Activated T-helper 1 cell treated with anti-CD3 and anti-CD28 coated beads, Interleukin-2, amount 50 U/mL, for 16 hours (primary cell): ENCODE measurements at regions not wholly inside any gene's neighbourhood (a gene's known extent, or its start where the extent isn't known, plus 50 kb on each side); places are given as distances from the start of the nearest gene placed in this dataset.

Experiments
- DNase-seq, 2 donors: peaks; one replicate each; pipeline ENCODE4 v3.0.0-alpha.2; 2020; ENCODE audit warnings: low read depth in 1 of 2, low spot score in 1 of 2

GRCh38 chr13:74329962-74330361 lies 195.8 kb upstream of the KLF12 start:
- no peak for DNase-seq

- no peak for DNase-seq
These were observed 190.9 kb upstream of the KLF12 start for GRCh38 chr13:74325106-74325505.

- DNase-seq, result no peak
These were observed 190.1 kb upstream of the KLF12 start for GRCh38 chr13:74324338-74324737.

- no peak for DNase-seq
These were observed 188.4 kb upstream of the KLF12 start for GRCh38 chr13:74322562-74322961.

GRCh38 chr13:74320282-74320681 lies 186.1 kb upstream of the KLF12 start:
- no peak for DNase-seq

- no peak for DNase-seq
These were observed 182.3 kb upstream of the KLF12 start for GRCh38 chr13:74316547-74316946.

GRCh38 chr13:74306496-74306895 lies 172.3 kb upstream of the KLF12 start:
- no peak for DNase-seq

GRCh38 chr13:74305876-74306275 lies 171.7 kb upstream of the KLF12 start:
- DNase-seq, result no peak

- no peak for DNase-seq
These were observed 167.2 kb upstream of the KLF12 start for GRCh38 chr13:74301258-74301935.

- no peak for DNase-seq
These were observed 166.0 kb upstream of the KLF12 start for GRCh38 chr13:74300162-74300561.

GRCh38 chr13:74299721-74300120 lies 165.5 kb upstream of the KLF12 start:
- DNase-seq, result no peak

GRCh38 chr13:74298923-74299322 lies 164.7 kb upstream of the KLF12 start:
- DNase-seq, result no peak

GRCh38 chr13:74289861-74290773 lies 155.9 kb upstream of the KLF12 start:
- no peak for DNase-seq

GRCh38 chr13:74289107-74289506 lies 154.9 kb upstream of the KLF12 start:
- no peak for DNase-seq

GRCh38 chr13:74288361-74288911 lies 154.2 kb upstream of the KLF12 start:
- DNase-seq, result no peak

- peak; percentile 66 for DNase-seq
These were observed 153.5 kb upstream of the KLF12 start for GRCh38 chr13:74287724-74288169.

- DNase-seq, result no peak
These were observed 146.7 kb upstream of the KLF12 start for GRCh38 chr13:74280795-74281490.

- no peak for DNase-seq
These were observed 146.0 kb upstream of the KLF12 start for GRCh38 chr13:74280093-74280794.

GRCh38 chr13:74278901-74279300 lies 144.7 kb upstream of the KLF12 start:
- no peak for DNase-seq

GRCh38 chr13:74274916-74275315 lies 140.7 kb upstream of the KLF12 start:
- DNase-seq, result no peak

GRCh38 chr13:74273581-74273980 lies 139.4 kb upstream of the KLF12 start:
- no peak for DNase-seq
